Spleen (tissue), 11 donors: ENCODE measurements at regions not wholly inside any gene's neighbourhood (a gene's known extent, or its start where the extent isn't known, plus 50 kb on each side); places are given as distances from the start of the nearest gene placed in this dataset.

ENCODE experiments used
- DNase-seq: peaks from one replicate; pipeline ENCODE4 v3.0.0-alpha.2; 2020
- H3K27ac ChIP-seq, 8 donors: fragments of 200-600 bp; sonication (generic) in 7 of 8; 1 replicate in 4 of 8; 2 replicates in 4 of 8; pipeline versions ENCODE4 v1.5.0 to v1.8.0; 2016 to 2021; ENCODE audit warnings: inconsistent platforms in 4 of 8, mild to moderate bottlenecking in 4 of 8, moderate library complexity in 1 of 8
- H3K27me3 ChIP-seq, 7 donors: fragments of 200-600 bp; sonication (generic) in 6 of 7; replicated peaks in 1 of 7; 1 replicate in 4 of 7; 2 replicates in 3 of 7; pipeline versions ENCODE4 v1.5.0 to v1.8.0; 2016 to 2021; ENCODE audit warnings: inconsistent platforms in 3 of 7, mild to moderate bottlenecking in 1 of 7
- H3K36me3 ChIP-seq, 6 donors: fragments of 200-600 bp; sonication (generic) in 5 of 6; 1 replicate in 4 of 6; 2 replicates in 2 of 6; pipeline versions ENCODE4 v1.5.0 to v1.8.0; 2016 to 2021; ENCODE audit warnings: inconsistent platforms in 2 of 6
- H3K4me1 ChIP-seq, 6 donors: fragments of 200-600 bp; sonication (generic) in 5 of 6; 1 replicate in 3 of 6; 2 replicates in 3 of 6; pipeline versions ENCODE4 v1.5.0 to v1.8.0; 2016 to 2021; ENCODE audit warnings: inconsistent platforms in 3 of 6
- H3K4me3 ChIP-seq, 8 donors: fragments of 200-600 bp; sonication (generic) in 7 of 8; 1 replicate in 4 of 8; 2 replicates in 4 of 8; pipeline versions ENCODE4 v1.5.0 to v1.8.0; 2016 to 2021; ENCODE audit warnings: inconsistent platforms in 4 of 8, mild to moderate bottlenecking in 4 of 8, moderate library complexity in 2 of 8
- H3K9me3 ChIP-seq, 8 donors: fragments of 200-600 bp; sonication (generic) in 7 of 8; 1 replicate in 4 of 8; 2 replicates in 4 of 8; pipeline versions ENCODE4 v1.5.0 to v1.8.0; 2016 to 2021; ENCODE audit warnings: inconsistent platforms in 4 of 8
- CTCF ChIP-seq, 11 experiments: fragments of 200-600 bp in 7 of 11; fragments of 450-650 bp in 4 of 11; sonication (generic) in 4 of 11; IDR thresholded peaks in 8 of 11; conservative IDR thresholded peaks in 3 of 11; 1 replicate in 7 of 11; 2 replicates in 4 of 11; pipeline versions ENCODE4 v1.4.0 to v1.8.0; 2016 to 2021; ENCODE audit warnings: antibody characterized with exemption in 11 of 11, inconsistent platforms in 4 of 11, mild to moderate bottlenecking in 1 of 11
- POLR2A ChIP-seq, 3 donors: fragments of 450-650 bp; IDR thresholded peaks; one replicate each; pipeline ENCODE4 v1.5.1; 2017; ENCODE audit warnings: antibody characterized with exemption in 3 of 3, mild to moderate bottlenecking in 1 of 3
- POLR2AphosphoS5 ChIP-seq, 3 donors: sonication (generic); formaldehyde crosslinking; IDR thresholded peaks; one replicate each; pipeline ENCODE4 v1.5.1; 2017; ENCODE audit warnings: antibody characterized with exemption in 3 of 3
- WGBS, 5 donors: extraction: QIAGEN DNeasy Blood & Tissue Kit in 3 of 5; methylation state at CpG; one replicate each; pipeline versions ENCODE4 v1.1.5 to v1.1.7; 2013 to 2018; 5-methylcytosine and 5-hydroxymethylcytosine counted together
- intact Hi-C: fragments of 100-400 bp; cut with DNase I; formaldehyde crosslinking; loops from one replicate; pipeline ENCODE4 v1.15.0; 2023; ENCODE audit warnings: low total_unique reads
- donor health status: healthy with polysubstance abuse.
- donor health status: DM: no; HTN: no; CAD: no; lungs with moderate emphysema.
- donor health status: DM: no; HTN: no; CAD: no.
- donor health status: Bipolar disorder and iron deficiency.
- donor health status: healthy.
- donor health status: DM: no; HTN: no; CAD: no.
- donor health status: DM: yes; HTN: yes; CAD: no.

- Histone ChIP-seq H3K27ac (no peak overlapping the region), H3K4me3 (no peak overlapping the region), H3K9me3 (peaks cover 0 to 4% (median 0%) of the 10 kb centered on the region in 8 donors), H3K27me3 (no peaks in the 10 kb centered on the region), H3K4me1 (no peaks in the 10 kb centered on the region), H3K36me3 (no peaks in the 10 kb centered on the region)
- DNase-seq = no peak
- TF ChIP-seq POLR2AphosphoS5 (IDR thresholded peaks at IDR 0.05) (no peak), CTCF (IDR thresholded peaks at IDR 0.05 in 8 of 11, conservative IDR thresholded peaks at IDR 0.05 in 3 of 11) (no peak)
- 74 to 89% (median 78%) methylated on average over 3 of the region's 3 CpGs for WGBS, 5 donors
- intact Hi-C loops = no loop called here
Measured at GRCh38 chr9:28293369-28294090, 720.2 kb upstream of the C9orf72 start.

- no peak overlapping the region for H3K4me3 ChIP-seq
- no peak overlapping the region for H3K27ac ChIP-seq
- no peaks in the 10 kb centered on the region for H3K4me1 ChIP-seq
- no peaks in the 10 kb centered on the region for H3K36me3 ChIP-seq
- H3K9me3 ChIP-seq = peaks cover 0 to 14% (median 8%) of the 10 kb centered on the region in 8 donors
- intact Hi-C loops = no loop called here
- H3K27me3 ChIP-seq = no peaks in the 10 kb centered on the region
- DNase-seq = no peak
- no peak for TF ChIP-seq POLR2A (IDR thresholded peaks at IDR 0.05)
- no peak for TF ChIP-seq CTCF (IDR thresholded peaks at IDR 0.05 in 8 of 11, conservative IDR thresholded peaks at IDR 0.05 in 3 of 11)
- no peak for TF ChIP-seq POLR2AphosphoS5 (IDR thresholded peaks at IDR 0.05)
Measured at GRCh38 chr9:28301281-28301680, 728.0 kb upstream of the C9orf72 start.

GRCh38 chr9:28317745-28318144 is 744.5 kb upstream of the C9orf72 start:
- Histone ChIP-seq H3K4me3 (no peak overlapping the region), H3K27ac (no peak overlapping the region), H3K36me3 (no peaks in the 10 kb centered on the region), H3K9me3 (peaks cover 0 to 19% (median 0%) of the 10 kb centered on the region in 8 donors), H3K4me1 (no peaks in the 10 kb centered on the region), H3K27me3 (no peaks in the 10 kb centered on the region)
- intact Hi-C loops = no loop called here
- TF ChIP-seq POLR2A (IDR thresholded peaks at IDR 0.05) (no peak), POLR2AphosphoS5 (IDR thresholded peaks at IDR 0.05) (no peak), CTCF (IDR thresholded peaks at IDR 0.05 in 8 of 11, conservative IDR thresholded peaks at IDR 0.05 in 3 of 11) (no peak)
- 50 to 69% (median 60%) methylated on average over 1 of the region's 1 CpG for WGBS, 5 donors
- DNase-seq = no peak

- WGBS, 5 donors = 33 to 91% (median 70%) methylated on average over 1 of the region's 1 CpG
- intact Hi-C loops = no loop called here
Measured at GRCh38 chr9:28318515-28318914, 745.2 kb upstream of the C9orf72 start.

More at GRCh38 chr9:28318515-28318914, 745.2 kb upstream of the C9orf72 start:
- no peak for DNase-seq
- TF ChIP-seq CTCF (IDR thresholded peaks at IDR 0.05 in 8 of 11, conservative IDR thresholded peaks at IDR 0.05 in 3 of 11) = no peak
- TF ChIP-seq POLR2AphosphoS5 (IDR thresholded peaks at IDR 0.05) = no peak
- no peak for TF ChIP-seq POLR2A (IDR thresholded peaks at IDR 0.05)
- no peak overlapping the region for H3K4me3 ChIP-seq
- no peaks in the 10 kb centered on the region for H3K27me3 ChIP-seq
- no peak overlapping the region for H3K27ac ChIP-seq
- H3K9me3 ChIP-seq = peaks cover 0 to 15% (median 0%) of the 10 kb centered on the region in 8 donors
- no peaks in the 10 kb centered on the region for H3K36me3 ChIP-seq
- no peaks in the 10 kb centered on the region for H3K4me1 ChIP-seq
